ENCODE measurements at regions not wholly inside any gene's neighbourhood (a gene's known extent, or its start where the extent isn't known, plus 50 kb on each side); places are given as distances from the start of the nearest gene placed in this dataset.
"Not testable (repeated sequence)": the region's sequence is repeated elsewhere in the genome, so short reads cannot be mapped to it uniquely, and the experiment has no call there.

GRCh38 chr3:193047461-193047860 is 129.8 kb upstream of the MB21D2 start:
- DNase-seq (ENCODE audit: low spot score): not testable (repeated sequence)

- DNase-seq (ENCODE audit: low spot score): no peak
These were observed 130.5 kb upstream of the MB21D2 start for GRCh38 chr3:193048127-193048526.

- DNase-seq (ENCODE audit: low spot score): no peak
These were observed 132.3 kb upstream of the MB21D2 start for GRCh38 chr3:193049935-193050334.

GRCh38 chr3:193051314-193051713 is 133.7 kb upstream of the MB21D2 start:
- DNase-seq (ENCODE audit: low spot score): no peak

GRCh38 chr3:193052354-193053045 is 134.8 kb upstream of the MB21D2 start:
- no peak for DNase-seq (ENCODE audit: low spot score)

GRCh38 chr3:193053046-193053435 is 135.4 kb upstream of the MB21D2 start:
- no peak for DNase-seq (ENCODE audit: low spot score)

- DNase-seq (ENCODE audit: low spot score): no peak
These were observed 137.7 kb upstream of the MB21D2 start for GRCh38 chr3:193055352-193055751.

- no peak for DNase-seq (ENCODE audit: low spot score)
These were observed 140.0 kb upstream of the MB21D2 start for GRCh38 chr3:193057616-193058015.

GRCh38 chr3:193060748-193061546 is 143.3 kb upstream of the MB21D2 start:
- DNase-seq (ENCODE audit: low spot score): no peak

GRCh38 chr3:193068365-193068764 is 150.7 kb upstream of the MB21D2 start:
- DNase-seq (ENCODE audit: low spot score): no peak

GRCh38 chr3:193069732-193070131 is 152.1 kb upstream of the MB21D2 start:
- not testable (repeated sequence) for DNase-seq (ENCODE audit: low spot score)

- DNase-seq (ENCODE audit: low spot score): no peak
These were observed 161.5 kb upstream of the MB21D2 start for GRCh38 chr3:193078996-193079753.

GRCh38 chr3:193080821-193081365 is 160.1 kb upstream of the PLAAT1 start:
- DNase-seq (ENCODE audit: low spot score): no peak

- no peak for DNase-seq (ENCODE audit: low spot score)
These were observed 155.4 kb upstream of the PLAAT1 start for GRCh38 chr3:193085655-193086054.

GRCh38 chr3:193086681-193087080 is 154.3 kb upstream of the PLAAT1 start:
- no peak for DNase-seq (ENCODE audit: low spot score)

- DNase-seq (ENCODE audit: low spot score): no peak
These were observed 153.7 kb upstream of the PLAAT1 start for GRCh38 chr3:193087336-193087735.

- no peak for DNase-seq (ENCODE audit: low spot score)
These were observed 145.7 kb upstream of the PLAAT1 start for GRCh38 chr3:193095366-193095765.

- no peak for DNase-seq (ENCODE audit: low spot score)
These were observed 144.9 kb upstream of the PLAAT1 start for GRCh38 chr3:193096076-193096475.

GRCh38 chr3:193114431-193115340 is 126.3 kb upstream of the PLAAT1 start:
- no peak for DNase-seq (ENCODE audit: low spot score)

- no peak for DNase-seq (ENCODE audit: low spot score)
These were observed 124.2 kb upstream of the PLAAT1 start for GRCh38 chr3:193116871-193117270.

- no peak for DNase-seq (ENCODE audit: low spot score)
These were observed 122.1 kb upstream of the PLAAT1 start for GRCh38 chr3:193118907-193119306.
